Suprapubic skin (tissue), 4 donors: ENCODE measurements at regions not wholly inside any gene's neighbourhood (a gene's known extent, or its start where the extent isn't known, plus 50 kb on each side); places are given as distances from the start of the nearest gene placed in this dataset.
A peak's percentile ranks its signal among the peaks of the same experiment; 100 is the strongest.

Source experiments
- DNase-seq, 2 donors: peaks; one replicate each; pipeline ENCODE4 v3.0.0-alpha.2; 2019; ENCODE audit warnings: low spot score in 2 of 2
- H3K27ac ChIP-seq: fragments of 200-600 bp; sonication (generic); one replicate; pipeline ENCODE4 v1.5.1; 2019
- H3K27me3 ChIP-seq: fragments of 200-600 bp; sonication (generic); one replicate; pipeline ENCODE4 v1.5.1; 2019
- H3K36me3 ChIP-seq: fragments of 200-600 bp; sonication (generic); one replicate; pipeline ENCODE4 v1.5.1; 2019
- H3K4me1 ChIP-seq: fragments of 200-600 bp; sonication (generic); one replicate; pipeline ENCODE4 v1.5.1; 2019
- H3K4me3 ChIP-seq: fragments of 200-600 bp; sonication (generic); one replicate; pipeline ENCODE4 v1.5.1; 2019; ENCODE audit warnings: mild to moderate bottlenecking
- H3K9me3 ChIP-seq: fragments of 200-600 bp; sonication (generic); one replicate; pipeline ENCODE4 v1.5.1; 2019
- CTCF ChIP-seq, 2 donors: fragments of 200-600 bp in 1 of 2; fragments of 450-650 bp in 1 of 2; sonication (generic) in 1 of 2; IDR thresholded peaks; one replicate each; pipeline ENCODE4 v1.5.1; 2016 to 2019; ENCODE audit warnings: antibody characterized with exemption in 2 of 2, mild to moderate bottlenecking in 1 of 2, moderate library complexity in 1 of 2
- EP300 ChIP-seq: sonication (generic); formaldehyde crosslinking; IDR thresholded peaks from one replicate; pipeline ENCODE4 v1.6.1; 2017; ENCODE audit warnings: antibody characterized with exemption
- POLR2A ChIP-seq, 2 donors: fragments of 450-650 bp; IDR thresholded peaks; one replicate each; pipeline ENCODE4 v1.6.1; 2017; ENCODE audit warnings: antibody characterized with exemption in 2 of 2, mild to moderate bottlenecking in 2 of 2, moderate library complexity in 2 of 2
- POLR2AphosphoS5 ChIP-seq, 3 donors: sonication (generic); formaldehyde crosslinking; IDR thresholded peaks; one replicate each; pipeline ENCODE4 v1.6.1; 2017; ENCODE audit warnings: antibody characterized with exemption in 3 of 3
- WGBS: methylation state at CpG from one replicate; pipeline ENCODE4 v1.1.5; 2018; 5-methylcytosine and 5-hydroxymethylcytosine counted together

GRCh38 chr1:4980211-4980610, 325.8 kb downstream of the AJAP1 start:
- TF ChIP-seq EP300, result no peak
- no peak for TF ChIP-seq POLR2A (IDR thresholded peaks at IDR 0.05)
- TF ChIP-seq CTCF (IDR thresholded peaks at IDR 0.05), result no peak
- no peak for TF ChIP-seq POLR2AphosphoS5 (IDR thresholded peaks at IDR 0.05)
- Histone ChIP-seq H3K9me3 (no peaks in the 10 kb centered on the region), H3K27me3 (peaks cover 11% of the 10 kb centered on the region), H3K36me3 (no peaks in the 10 kb centered on the region), H3K27ac (no peak overlapping the region), H3K4me1 (no peaks in the 10 kb centered on the region), H3K4me3 (no peak overlapping the region)
- DNase-seq, result peak in 1 of 2 donors; percentile 63
- 85% methylated on average over 6 of the region's 6 CpGs for WGBS

- no peaks in the 10 kb centered on the region for H3K36me3 ChIP-seq
- peak in 1 of 2 donors; percentile 75 for DNase-seq
- H3K4me3 ChIP-seq, result no peak overlapping the region
- peaks cover 11% of the 10 kb centered on the region for H3K27me3 ChIP-seq
- no peaks in the 10 kb centered on the region for H3K9me3 ChIP-seq
- TF ChIP-seq EP300 (no peak), CTCF (IDR thresholded peaks at IDR 0.05) (no peak), POLR2A (IDR thresholded peaks at IDR 0.05) (no peak), POLR2AphosphoS5 (IDR thresholded peaks at IDR 0.05) (no peak)
- 77% methylated on average over 13 of the region's 19 CpGs for WGBS
- H3K4me1 ChIP-seq, result no peaks in the 10 kb centered on the region
- H3K27ac ChIP-seq, result no peak overlapping the region
Measured at GRCh38 chr1:4978660-4979390, 324.4 kb downstream of the AJAP1 start.

GRCh38 chr1:4977701-4978100, 323.3 kb downstream of the AJAP1 start:
- peak in 1 of 2 donors; percentile 9 for DNase-seq
- H3K27ac ChIP-seq, result no peak overlapping the region
- WGBS, result 44% methylated on average over 11 of the region's 11 CpGs
- H3K9me3 ChIP-seq, result no peaks in the 10 kb centered on the region
- TF ChIP-seq EP300, result no peak
- TF ChIP-seq POLR2A (IDR thresholded peaks at IDR 0.05), result no peak
- no peak for TF ChIP-seq POLR2AphosphoS5 (IDR thresholded peaks at IDR 0.05)
- TF ChIP-seq CTCF (IDR thresholded peaks at IDR 0.05), result no peak
- peaks cover 11% of the 10 kb centered on the region for H3K27me3 ChIP-seq
- no peaks in the 10 kb centered on the region for H3K36me3 ChIP-seq
- H3K4me1 ChIP-seq, result no peaks in the 10 kb centered on the region
- no peak overlapping the region for H3K4me3 ChIP-seq

- H3K4me1 ChIP-seq, result no peaks in the 10 kb centered on the region
- no peak overlapping the region for H3K4me3 ChIP-seq
- peaks cover 11% of the 10 kb centered on the region for H3K27me3 ChIP-seq
- no peak overlapping the region for H3K27ac ChIP-seq
- H3K36me3 ChIP-seq, result no peaks in the 10 kb centered on the region
- DNase-seq, result peak in 1 of 2 donors; percentile 72
- no peak for TF ChIP-seq EP300
- TF ChIP-seq POLR2AphosphoS5 (IDR thresholded peaks at IDR 0.05), result no peak
- no peak for TF ChIP-seq POLR2A (IDR thresholded peaks at IDR 0.05)
- TF ChIP-seq CTCF (IDR thresholded peaks at IDR 0.05), result no peak
- H3K9me3 ChIP-seq, result no peaks in the 10 kb centered on the region
- 90% methylated on average over 15 of the region's 15 CpGs for WGBS
Measured at GRCh38 chr1:4976859-4977440, 322.5 kb downstream of the AJAP1 start.

- DNase-seq, result peak in 1 of 2 donors; percentile 47
- TF ChIP-seq CTCF (IDR thresholded peaks at IDR 0.05), result no peak
- TF ChIP-seq POLR2A (IDR thresholded peaks at IDR 0.05), result no peak
- no peak for TF ChIP-seq POLR2AphosphoS5 (IDR thresholded peaks at IDR 0.05)
- TF ChIP-seq EP300, result no peak
- Histone ChIP-seq H3K9me3 (no peaks in the 10 kb centered on the region), H3K4me3 (no peak overlapping the region), H3K27ac (no peak overlapping the region), H3K27me3 (peaks cover 11% of the 10 kb centered on the region), H3K36me3 (no peaks in the 10 kb centered on the region), H3K4me1 (no peaks in the 10 kb centered on the region)
- 66% methylated on average over 8 of the region's 8 CpGs for WGBS
Measured at GRCh38 chr1:4975856-4976255, 321.4 kb downstream of the AJAP1 start.
